Glutamatergic neuron (in vitro differentiated cells): ENCODE measurements at regions not wholly inside any gene's neighbourhood (a gene's known extent, or its start where the extent isn't known, plus 50 kb on each side); places are given as distances from the start of the nearest gene placed in this dataset.

Experiments used
- DNase-seq: peaks from one replicate; pipeline ENCODE4 v3.0.0; 2022
- H3K27ac Mint-ChIP-seq: one replicate; pipeline ENCODE4 v1.8.0; 2020; ENCODE audit warnings: mild to moderate bottlenecking, mixed read lengths, inconsistent platforms; ENCODE audit not compliant: unreplicated experiment
- H3K27me3 Mint-ChIP-seq: one replicate; pipeline ENCODE4 v1.8.0; 2020; ENCODE audit warnings: mild to moderate bottlenecking, moderate library complexity, mixed read lengths, inconsistent platforms; ENCODE audit not compliant: unreplicated experiment
- H3K36me3 Mint-ChIP-seq: one replicate; pipeline ENCODE4 v1.8.0; 2020; ENCODE audit warnings: mild to moderate bottlenecking, mixed read lengths, inconsistent platforms; ENCODE audit not compliant: unreplicated experiment
- H3K4me1 Mint-ChIP-seq: one replicate; pipeline ENCODE4 v1.8.0; 2020; ENCODE audit warnings: mild to moderate bottlenecking, low read depth, mixed read lengths, inconsistent platforms; ENCODE audit not compliant: unreplicated experiment
- H3K4me3 Mint-ChIP-seq: one replicate; pipeline ENCODE4 v1.8.0; 2020; ENCODE audit warnings: mild to moderate bottlenecking, mixed read lengths, inconsistent platforms; ENCODE audit not compliant: unreplicated experiment
- H3K9me3 Mint-ChIP-seq: one replicate; pipeline ENCODE4 v1.8.0; 2020; ENCODE audit warnings: mild to moderate bottlenecking, moderate library complexity, mixed read lengths, inconsistent platforms; ENCODE audit not compliant: unreplicated experiment
- TF ChIP-seq, protein P1 (sequence below): fragments of 200-600 bp; sonication (generic); IDR thresholded peaks from one replicate; pipeline ENCODE4 v1.5.0; 2021; ENCODE audit not compliant: partially characterized antibody, unreplicated experiment

DNA sequence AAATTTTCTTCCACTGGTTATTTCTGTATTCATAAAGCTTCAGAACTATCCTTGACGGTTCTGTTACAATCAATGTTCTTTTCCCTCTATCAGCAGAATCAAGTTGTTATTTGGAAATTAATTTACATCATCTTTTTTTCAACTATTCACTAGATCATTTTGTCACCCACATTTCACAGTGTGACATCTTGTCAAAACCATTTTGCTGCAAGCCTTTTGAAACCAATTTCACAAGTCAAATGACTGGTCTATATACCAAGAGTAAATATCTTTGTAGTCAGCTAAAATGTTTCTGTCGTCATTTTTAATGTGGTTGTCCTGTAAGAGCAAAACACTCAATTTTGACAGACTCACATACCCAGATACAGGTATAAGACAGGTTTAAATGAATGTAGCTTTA lies 984.3 kb upstream of the TYRP1 start:
- H3K4me3 Mint-ChIP-seq: no peak overlapping the region
- H3K36me3 Mint-ChIP-seq: peaks cover 5% of the 10 kb centered on the region
- no peak for DNase-seq
- H3K4me1 Mint-ChIP-seq: peaks cover 2% of the 10 kb centered on the region
- no peaks in the 10 kb centered on the region for H3K9me3 Mint-ChIP-seq
- H3K27me3 Mint-ChIP-seq: no peaks in the 10 kb centered on the region
- TF ChIP-seq, protein P1, sequence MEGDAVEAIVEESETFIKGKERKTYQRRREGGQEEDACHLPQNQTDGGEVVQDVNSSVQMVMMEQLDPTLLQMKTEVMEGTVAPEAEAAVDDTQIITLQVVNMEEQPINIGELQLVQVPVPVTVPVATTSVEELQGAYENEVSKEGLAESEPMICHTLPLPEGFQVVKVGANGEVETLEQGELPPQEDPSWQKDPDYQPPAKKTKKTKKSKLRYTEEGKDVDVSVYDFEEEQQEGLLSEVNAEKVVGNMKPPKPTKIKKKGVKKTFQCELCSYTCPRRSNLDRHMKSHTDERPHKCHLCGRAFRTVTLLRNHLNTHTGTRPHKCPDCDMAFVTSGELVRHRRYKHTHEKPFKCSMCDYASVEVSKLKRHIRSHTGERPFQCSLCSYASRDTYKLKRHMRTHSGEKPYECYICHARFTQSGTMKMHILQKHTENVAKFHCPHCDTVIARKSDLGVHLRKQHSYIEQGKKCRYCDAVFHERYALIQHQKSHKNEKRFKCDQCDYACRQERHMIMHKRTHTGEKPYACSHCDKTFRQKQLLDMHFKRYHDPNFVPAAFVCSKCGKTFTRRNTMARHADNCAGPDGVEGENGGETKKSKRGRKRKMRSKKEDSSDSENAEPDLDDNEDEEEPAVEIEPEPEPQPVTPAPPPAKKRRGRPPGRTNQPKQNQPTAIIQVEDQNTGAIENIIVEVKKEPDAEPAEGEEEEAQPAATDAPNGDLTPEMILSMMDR: no peak
- no peak overlapping the region for H3K27ac Mint-ChIP-seq

DNA sequence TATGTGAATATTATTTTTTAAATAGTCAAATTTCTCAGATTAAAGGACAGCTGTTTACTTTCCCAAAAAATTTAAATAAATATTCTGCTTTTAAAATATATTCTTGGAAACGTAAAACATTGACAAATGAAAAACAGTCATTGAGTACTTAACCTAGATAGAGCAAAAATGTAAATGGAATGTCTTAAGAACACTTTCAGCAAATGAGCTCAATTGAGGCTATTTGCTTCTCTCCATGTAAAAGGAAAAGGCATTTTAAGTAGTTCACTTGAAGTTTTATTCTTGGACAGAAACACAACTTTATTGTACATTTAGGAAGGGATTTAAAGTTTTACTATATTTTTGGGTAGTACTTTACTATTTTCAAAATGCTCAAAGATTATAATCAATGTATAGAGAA lies 983.6 kb upstream of the TYRP1 start:
- Mint-ChIP-seq H3K36me3 (peaks cover 5% of the 10 kb centered on the region), H3K4me1 (peaks cover 2% of the 10 kb centered on the region), H3K27me3 (no peaks in the 10 kb centered on the region), H3K4me3 (no peak overlapping the region), H3K9me3 (no peaks in the 10 kb centered on the region), H3K27ac (no peak overlapping the region)
- TF ChIP-seq, protein P1: no peak
- no peak for DNase-seq

DNA sequence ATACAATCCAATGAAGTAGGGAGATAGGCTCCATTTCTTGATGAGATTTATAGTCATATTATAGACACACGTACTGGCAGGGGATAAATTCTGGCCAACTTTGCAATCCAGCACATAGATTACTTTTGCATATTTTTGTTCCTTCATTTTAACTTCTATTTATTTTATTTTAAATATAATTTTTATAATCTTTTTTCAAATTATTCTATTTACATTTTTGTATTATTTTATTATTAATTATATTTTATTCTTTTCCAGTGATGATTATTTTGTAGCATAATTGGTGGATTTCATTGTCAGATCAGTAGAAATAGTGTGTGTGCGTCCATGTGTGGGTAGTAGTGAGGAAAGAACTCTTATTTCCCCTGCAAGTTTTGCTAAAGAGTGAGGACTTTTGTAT lies 980.1 kb upstream of the TYRP1 start:
- no peaks in the 10 kb centered on the region for H3K27me3 Mint-ChIP-seq
- H3K36me3 Mint-ChIP-seq: peaks cover 5% of the 10 kb centered on the region
- H3K27ac Mint-ChIP-seq: no peak overlapping the region
- no peak for DNase-seq
- H3K4me1 Mint-ChIP-seq: no peaks in the 10 kb centered on the region
- TF ChIP-seq, protein P1: no peak
- H3K9me3 Mint-ChIP-seq: no peaks in the 10 kb centered on the region
- H3K4me3 Mint-ChIP-seq: no peak overlapping the region

DNA sequence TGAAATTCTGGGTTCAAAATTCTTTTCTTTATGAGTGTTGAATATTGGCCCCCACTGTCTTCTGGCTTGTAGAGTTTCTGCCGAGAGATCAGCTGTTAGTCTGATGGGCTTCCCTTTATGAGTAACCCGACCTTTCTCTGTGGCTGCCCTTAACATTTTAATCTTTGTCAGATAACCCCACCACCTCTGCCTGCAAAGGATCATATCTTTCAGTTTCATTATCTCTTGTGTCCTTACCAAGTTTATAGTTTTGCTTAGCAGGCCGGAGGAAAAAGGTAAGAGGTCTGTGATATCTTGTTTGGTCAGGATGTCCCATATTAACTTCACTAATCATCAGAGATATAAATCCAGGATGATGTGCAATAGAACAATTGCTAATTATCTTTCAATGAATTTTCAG lies 970.2 kb upstream of the TYRP1 start:
- H3K36me3 Mint-ChIP-seq: no peaks in the 10 kb centered on the region
- TF ChIP-seq, protein P1: no peak
- H3K27me3 Mint-ChIP-seq: peaks cover 5% of the 10 kb centered on the region
- no peak overlapping the region for H3K27ac Mint-ChIP-seq
- peaks cover 2% of the 10 kb centered on the region for H3K4me1 Mint-ChIP-seq
- DNase-seq: no peak
- H3K9me3 Mint-ChIP-seq: no peaks in the 10 kb centered on the region
- H3K4me3 Mint-ChIP-seq: no peak overlapping the region

DNA sequence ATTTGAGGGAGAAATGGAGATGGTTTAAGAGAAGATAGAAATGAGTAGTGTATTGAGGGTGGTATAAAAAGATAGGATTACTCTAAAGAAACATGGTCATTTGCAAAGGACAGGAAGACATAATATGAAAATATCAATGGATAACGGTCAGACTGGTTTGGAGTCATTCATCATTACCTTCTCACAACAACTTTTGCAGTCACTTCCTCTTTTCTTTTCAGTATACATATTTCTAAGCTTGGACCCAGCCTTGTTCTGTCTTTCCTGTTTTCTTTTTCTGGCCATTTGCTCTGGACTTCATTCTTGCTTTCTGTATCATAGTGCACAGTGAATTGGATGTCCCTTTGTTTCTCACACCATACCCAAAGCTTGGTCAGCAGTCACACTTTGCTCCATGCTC lies 966.5 kb upstream of the TYRP1 start:
- Mint-ChIP-seq H3K9me3 (no peaks in the 10 kb centered on the region), H3K4me1 (peaks cover 2% of the 10 kb centered on the region), H3K27me3 (peaks cover 5% of the 10 kb centered on the region), H3K27ac (no peak overlapping the region), H3K4me3 (no peak overlapping the region), H3K36me3 (no peaks in the 10 kb centered on the region)
- DNase-seq: no peak
- TF ChIP-seq, protein P1: no peak
